Spleen (tissue), 11 donors: ENCODE measurements at regions not wholly inside any gene's neighbourhood (a gene's known extent, or its start where the extent isn't known, plus 50 kb on each side); places are given as distances from the start of the nearest gene placed in this dataset.

Experiments used
- DNase-seq: peaks from one replicate; pipeline ENCODE4 v3.0.0-alpha.2; 2020
- H3K27ac ChIP-seq, 8 donors: fragments of 200-600 bp; sonication (generic) in 7 of 8; 1 replicate in 4 of 8; 2 replicates in 4 of 8; pipeline versions ENCODE4 v1.5.0 to v1.8.0; 2016 to 2021; ENCODE audit warnings: inconsistent platforms in 4 of 8, mild to moderate bottlenecking in 4 of 8, moderate library complexity in 1 of 8
- H3K27me3 ChIP-seq, 7 donors: fragments of 200-600 bp; sonication (generic) in 6 of 7; replicated peaks in 1 of 7; 1 replicate in 4 of 7; 2 replicates in 3 of 7; pipeline versions ENCODE4 v1.5.0 to v1.8.0; 2016 to 2021; ENCODE audit warnings: inconsistent platforms in 3 of 7, mild to moderate bottlenecking in 1 of 7
- H3K36me3 ChIP-seq, 6 donors: fragments of 200-600 bp; sonication (generic) in 5 of 6; 1 replicate in 4 of 6; 2 replicates in 2 of 6; pipeline versions ENCODE4 v1.5.0 to v1.8.0; 2016 to 2021; ENCODE audit warnings: inconsistent platforms in 2 of 6
- H3K4me1 ChIP-seq, 6 donors: fragments of 200-600 bp; sonication (generic) in 5 of 6; 1 replicate in 3 of 6; 2 replicates in 3 of 6; pipeline versions ENCODE4 v1.5.0 to v1.8.0; 2016 to 2021; ENCODE audit warnings: inconsistent platforms in 3 of 6
- H3K4me3 ChIP-seq, 8 donors: fragments of 200-600 bp; sonication (generic) in 7 of 8; 1 replicate in 4 of 8; 2 replicates in 4 of 8; pipeline versions ENCODE4 v1.5.0 to v1.8.0; 2016 to 2021; ENCODE audit warnings: inconsistent platforms in 4 of 8, mild to moderate bottlenecking in 4 of 8, moderate library complexity in 2 of 8
- H3K9me3 ChIP-seq, 8 donors: fragments of 200-600 bp; sonication (generic) in 7 of 8; 1 replicate in 4 of 8; 2 replicates in 4 of 8; pipeline versions ENCODE4 v1.5.0 to v1.8.0; 2016 to 2021; ENCODE audit warnings: inconsistent platforms in 4 of 8
- CTCF ChIP-seq, 11 experiments: fragments of 200-600 bp in 7 of 11; fragments of 450-650 bp in 4 of 11; sonication (generic) in 4 of 11; IDR thresholded peaks in 8 of 11; conservative IDR thresholded peaks in 3 of 11; 1 replicate in 7 of 11; 2 replicates in 4 of 11; pipeline versions ENCODE4 v1.4.0 to v1.8.0; 2016 to 2021; ENCODE audit warnings: antibody characterized with exemption in 11 of 11, inconsistent platforms in 4 of 11, mild to moderate bottlenecking in 1 of 11
- POLR2A ChIP-seq, 3 donors: fragments of 450-650 bp; IDR thresholded peaks; one replicate each; pipeline ENCODE4 v1.5.1; 2017; ENCODE audit warnings: antibody characterized with exemption in 3 of 3, mild to moderate bottlenecking in 1 of 3
- POLR2AphosphoS5 ChIP-seq, 3 donors: sonication (generic); formaldehyde crosslinking; IDR thresholded peaks; one replicate each; pipeline ENCODE4 v1.5.1; 2017; ENCODE audit warnings: antibody characterized with exemption in 3 of 3
- WGBS, 5 donors: extraction: QIAGEN DNeasy Blood & Tissue Kit in 3 of 5; methylation state at CpG; one replicate each; pipeline versions ENCODE4 v1.1.5 to v1.1.7; 2013 to 2018; 5-methylcytosine and 5-hydroxymethylcytosine counted together
- intact Hi-C: fragments of 100-400 bp; cut with DNase I; formaldehyde crosslinking; loops from one replicate; pipeline ENCODE4 v1.15.0; 2023; ENCODE audit warnings: low total_unique reads
- donor health status: healthy with polysubstance abuse.
- donor health status: DM: no; HTN: no; CAD: no; lungs with moderate emphysema.
- donor health status: DM: no; HTN: no; CAD: no.
- donor health status: Bipolar disorder and iron deficiency.
- donor health status: healthy.
- donor health status: DM: no; HTN: no; CAD: no.
- donor health status: DM: yes; HTN: yes; CAD: no.

- no peaks in the 10 kb centered on the region for H3K4me1 ChIP-seq
- intact Hi-C loops, result no loop called here
- WGBS, 5 donors, result 77 to 90% (median 80%) methylated on average over 4 of the region's 4 CpGs
- TF ChIP-seq POLR2AphosphoS5 (IDR thresholded peaks at IDR 0.05), result no peak
- no peak for TF ChIP-seq CTCF (IDR thresholded peaks at IDR 0.05 in 8 of 11, conservative IDR thresholded peaks at IDR 0.05 in 3 of 11)
- no peak for TF ChIP-seq POLR2A (IDR thresholded peaks at IDR 0.05)
- no peak for DNase-seq
- H3K4me3 ChIP-seq, result no peak overlapping the region
- no peaks in the 10 kb centered on the region for H3K36me3 ChIP-seq
- no peaks in the 10 kb centered on the region for H3K9me3 ChIP-seq
- H3K27ac ChIP-seq, result no peak overlapping the region
- H3K27me3 ChIP-seq, result no peaks in the 10 kb centered on the region
Observed at GRCh38 chr5:4882186-4882585, 257.9 kb upstream of the ADAMTS16 start.

- Histone ChIP-seq H3K27me3 (no peaks in the 10 kb centered on the region), H3K9me3 (no peaks in the 10 kb centered on the region), H3K36me3 (no peaks in the 10 kb centered on the region), H3K4me3 (no peak overlapping the region), H3K27ac (no peak overlapping the region), H3K4me1 (no peaks in the 10 kb centered on the region)
- TF ChIP-seq POLR2AphosphoS5 (IDR thresholded peaks at IDR 0.05) (peak in 1 of 3 donors; percentile 16), POLR2A (IDR thresholded peaks at IDR 0.05) (no peak), CTCF (IDR thresholded peaks at IDR 0.05 in 8 of 11, conservative IDR thresholded peaks at IDR 0.05 in 3 of 11) (no peak)
- WGBS, 5 donors, result 57 to 80% (median 70%) methylated on average over 6 of the region's 6 CpGs
- no peak for DNase-seq
- intact Hi-C loops, result no loop called here
Observed at GRCh38 chr5:4883360-4883759, 256.8 kb upstream of the ADAMTS16 start.

DNA sequence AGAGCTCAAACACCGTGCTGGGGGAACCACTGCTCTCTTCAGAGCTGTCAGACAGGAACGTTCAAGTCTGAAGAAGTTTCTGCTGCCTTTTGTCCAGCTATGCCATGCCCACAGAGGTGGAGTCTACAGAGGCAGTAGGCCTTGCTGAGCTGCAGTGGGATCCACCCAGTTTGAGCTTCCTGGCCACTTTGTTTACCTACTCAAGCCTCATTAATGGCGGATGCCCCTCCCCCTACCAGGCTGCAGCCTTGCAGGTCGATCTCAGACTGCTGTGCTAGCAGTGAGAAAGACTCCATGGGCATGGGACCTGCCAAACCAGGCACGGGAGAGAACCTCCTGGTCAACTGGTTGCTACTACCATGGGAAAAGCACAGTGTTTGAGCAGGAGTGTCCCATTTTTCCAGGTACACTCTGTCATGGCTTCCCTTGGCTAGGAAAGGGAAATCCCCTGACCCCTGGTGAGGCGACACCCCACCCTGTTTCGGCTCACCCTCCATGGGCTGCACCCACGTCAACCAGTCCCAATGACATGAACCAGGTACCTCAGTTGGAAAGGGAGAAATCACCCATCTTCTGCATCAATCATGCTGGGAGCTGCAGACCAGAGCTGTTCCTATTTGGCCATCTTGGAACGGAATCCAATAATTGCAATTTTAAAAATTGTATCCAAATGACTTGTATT is 246.9 kb upstream of the ADAMTS16 start:
- no peaks in the 10 kb centered on the region for H3K36me3 ChIP-seq
- TF ChIP-seq POLR2AphosphoS5 (IDR thresholded peaks at IDR 0.05) (no peak), POLR2A (IDR thresholded peaks at IDR 0.05) (no peak), CTCF (IDR thresholded peaks at IDR 0.05 in 8 of 11, conservative IDR thresholded peaks at IDR 0.05 in 3 of 11) (no peak)
- no peak overlapping the region for H3K4me3 ChIP-seq
- DNase-seq, result no peak
- intact Hi-C loops, result no loop called here
- no peaks in the 10 kb centered on the region for H3K4me1 ChIP-seq
- no peak overlapping the region for H3K27ac ChIP-seq
- H3K27me3 ChIP-seq, result peaks cover 0 to 7% (median 0%) of the 10 kb centered on the region in 7 donors
- 66 to 83% (median 80%) methylated on average over 4 to 9 of the region's 9 CpGs for WGBS, 5 donors
- H3K9me3 ChIP-seq, result no peaks in the 10 kb centered on the region

- intact Hi-C loops, result no loop called here
- TF ChIP-seq POLR2AphosphoS5 (IDR thresholded peaks at IDR 0.05), result no peak
- H3K9me3 ChIP-seq, result no peaks in the 10 kb centered on the region
- 59 to 77% (median 68%) methylated on average over 5 of the region's 5 CpGs for WGBS, 5 donors
- no peak overlapping the region for H3K4me3 ChIP-seq
- H3K27ac ChIP-seq, result no peak overlapping the region
- H3K36me3 ChIP-seq, result no peaks in the 10 kb centered on the region
- no peaks in the 10 kb centered on the region for H3K4me1 ChIP-seq
- peaks cover 0 to 7% (median 0%) of the 10 kb centered on the region in 7 donors for H3K27me3 ChIP-seq
- DNase-seq, result no peak
Observed at GRCh38 chr5:4896328-4896727, 243.8 kb upstream of the ADAMTS16 start.
